Epithelial cell of prostate (primary cell): ENCODE measurements at regions not wholly inside any gene's neighbourhood (a gene's known extent, or its start where the extent isn't known, plus 50 kb on each side); places are given as distances from the start of the nearest gene placed in this dataset.
"Not testable (repeated sequence)": the region's sequence is repeated elsewhere in the genome, so short reads cannot be mapped to it uniquely, and the experiment has no call there.

Experiments
- DNase-seq: peaks from one replicate; pipeline ENCODE4 v3.0.0-alpha.2; 2011; ENCODE audit warnings: low read depth, low spot score
- H3K27ac ChIP-seq: fragments of 450-650 bp; 2 replicates; pipeline ENCODE4 v1.5.1; 2017; ENCODE audit warnings: mild to moderate bottlenecking

DNA sequence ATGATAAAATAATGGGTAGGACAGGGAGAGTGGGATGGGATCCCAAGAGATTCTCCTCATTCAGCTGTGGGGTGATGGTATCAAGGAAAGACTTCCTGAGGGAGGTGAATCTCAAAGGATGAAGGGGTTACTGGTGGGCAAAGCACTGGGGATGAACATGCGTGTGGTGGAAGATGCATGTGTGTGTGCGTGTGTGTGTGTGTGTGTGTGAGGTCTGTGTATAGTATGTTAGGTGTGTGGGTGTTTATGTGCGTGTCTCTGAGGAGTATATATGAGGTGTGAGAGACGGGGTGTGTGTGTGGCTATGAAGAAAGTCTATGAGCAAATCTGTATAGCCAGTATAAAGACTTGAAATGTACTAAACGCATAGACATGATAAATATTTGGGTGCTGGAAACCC is 220.0 kb upstream of the MYLIP start:
- H3K27ac ChIP-seq: no peak overlapping the region
- DNase-seq: no peak

DNA sequence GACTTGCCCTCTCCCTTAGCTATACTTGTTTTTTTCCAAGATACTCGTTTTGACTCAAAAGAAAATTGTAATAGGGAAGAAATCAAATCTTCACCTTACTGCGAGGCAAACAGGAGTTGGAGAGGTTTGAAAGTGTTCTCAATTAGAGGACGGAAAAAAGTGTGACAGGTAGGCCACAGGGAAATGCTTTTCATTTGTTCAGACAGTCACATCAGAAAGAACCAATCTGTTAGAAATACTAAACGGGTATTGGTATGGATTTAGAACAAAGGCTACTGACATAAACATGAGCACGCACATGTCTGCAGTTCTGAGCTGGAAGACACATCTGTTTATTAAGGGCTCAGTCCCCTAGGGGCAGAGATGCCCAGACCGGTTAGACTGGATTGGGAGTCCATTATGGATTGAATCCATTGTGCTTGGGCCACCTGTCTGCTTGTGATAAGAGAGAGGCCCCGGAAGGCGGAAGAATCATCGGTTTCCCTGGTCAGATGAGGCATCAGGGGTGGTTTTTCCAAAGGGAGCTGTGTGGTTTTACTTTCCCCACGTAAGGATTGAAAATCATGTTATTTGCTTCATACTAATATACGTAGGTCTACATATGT is 220.9 kb upstream of the MYLIP start:
- DNase-seq: peak; percentile 81
- H3K27ac ChIP-seq: peak overlapping the region; percentile 58

DNA sequence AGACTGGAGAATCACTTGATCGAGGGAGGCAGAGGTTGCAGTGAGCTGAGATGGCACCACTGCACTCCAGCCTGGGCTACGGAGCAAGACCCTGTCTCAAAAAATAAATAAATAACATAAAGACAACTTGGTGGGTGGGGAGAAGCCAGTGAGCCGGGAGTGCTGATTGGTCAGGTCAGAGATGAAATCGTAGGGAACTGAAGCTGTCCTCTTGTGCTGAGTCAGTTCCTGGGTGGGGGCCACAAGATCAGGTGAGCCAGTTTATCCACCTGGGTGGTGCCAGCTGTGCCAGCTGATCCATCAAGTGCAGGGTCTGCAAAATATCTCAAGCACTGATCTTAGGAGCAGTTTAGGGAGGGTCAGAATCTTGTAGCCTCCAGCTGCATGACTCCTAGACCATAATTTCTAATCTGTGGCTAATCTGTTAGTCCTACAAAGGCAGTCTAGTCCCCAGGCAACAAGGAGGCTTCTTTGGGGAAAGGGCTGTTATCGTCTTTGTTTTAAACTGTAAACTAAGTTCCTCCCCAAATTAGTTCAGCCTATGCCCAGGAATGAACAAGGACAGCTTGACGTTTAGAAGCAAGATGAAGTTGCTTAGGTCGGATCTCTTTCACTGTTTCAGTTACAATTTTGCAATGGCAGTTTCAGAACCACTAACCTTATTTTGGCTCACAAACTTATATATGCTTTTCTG is 221.5 kb upstream of the MYLIP start:
- DNase-seq: not testable (repeated sequence)
- H3K27ac ChIP-seq: peak overlapping the region; percentile 58

GRCh38 chr6:15906420-15907016 is 222.4 kb upstream of the MYLIP start:
- H3K27ac ChIP-seq: no peak overlapping the region
- DNase-seq: no peak

- no peak for DNase-seq
- H3K27ac ChIP-seq: no peak overlapping the region
Observed at GRCh38 chr6:15905488-15906419, 223.1 kb upstream of the MYLIP start.

DNA sequence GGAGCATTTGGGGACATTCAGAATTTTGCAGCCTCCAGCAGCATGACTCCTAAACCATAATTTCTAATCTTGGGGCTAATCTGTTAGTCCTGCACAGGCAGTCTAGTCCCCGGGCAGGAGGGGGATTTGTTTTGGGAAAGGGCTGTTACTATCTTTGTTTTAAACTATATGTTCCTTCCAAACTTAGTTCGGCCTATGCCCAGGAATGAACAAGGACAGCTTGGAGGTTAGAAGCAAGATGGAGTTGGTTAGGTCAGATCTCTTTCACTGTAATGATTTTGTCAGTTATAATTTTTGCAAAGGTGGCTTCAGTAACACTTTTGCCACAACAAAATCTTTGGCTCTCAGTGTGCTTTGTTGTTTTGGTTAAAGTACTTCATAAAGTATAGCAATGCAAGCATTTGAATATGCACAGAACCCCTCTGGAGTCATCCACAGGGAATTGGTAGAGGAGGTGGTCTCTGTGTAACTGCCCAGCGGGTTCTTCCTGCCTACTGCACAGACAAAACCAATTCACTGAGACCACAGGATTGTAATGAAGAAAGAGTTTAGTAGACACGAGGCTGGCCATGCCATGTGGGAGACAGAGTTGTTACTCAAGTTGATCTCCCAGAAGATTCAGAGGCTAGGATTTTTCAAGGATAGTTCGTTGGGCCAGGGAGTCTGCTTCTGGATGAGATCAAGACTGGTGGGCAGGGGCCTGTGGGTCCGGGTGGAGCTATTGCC is 224.1 kb upstream of the MYLIP start:
- no peak for DNase-seq
- no peak overlapping the region for H3K27ac ChIP-seq

DNA sequence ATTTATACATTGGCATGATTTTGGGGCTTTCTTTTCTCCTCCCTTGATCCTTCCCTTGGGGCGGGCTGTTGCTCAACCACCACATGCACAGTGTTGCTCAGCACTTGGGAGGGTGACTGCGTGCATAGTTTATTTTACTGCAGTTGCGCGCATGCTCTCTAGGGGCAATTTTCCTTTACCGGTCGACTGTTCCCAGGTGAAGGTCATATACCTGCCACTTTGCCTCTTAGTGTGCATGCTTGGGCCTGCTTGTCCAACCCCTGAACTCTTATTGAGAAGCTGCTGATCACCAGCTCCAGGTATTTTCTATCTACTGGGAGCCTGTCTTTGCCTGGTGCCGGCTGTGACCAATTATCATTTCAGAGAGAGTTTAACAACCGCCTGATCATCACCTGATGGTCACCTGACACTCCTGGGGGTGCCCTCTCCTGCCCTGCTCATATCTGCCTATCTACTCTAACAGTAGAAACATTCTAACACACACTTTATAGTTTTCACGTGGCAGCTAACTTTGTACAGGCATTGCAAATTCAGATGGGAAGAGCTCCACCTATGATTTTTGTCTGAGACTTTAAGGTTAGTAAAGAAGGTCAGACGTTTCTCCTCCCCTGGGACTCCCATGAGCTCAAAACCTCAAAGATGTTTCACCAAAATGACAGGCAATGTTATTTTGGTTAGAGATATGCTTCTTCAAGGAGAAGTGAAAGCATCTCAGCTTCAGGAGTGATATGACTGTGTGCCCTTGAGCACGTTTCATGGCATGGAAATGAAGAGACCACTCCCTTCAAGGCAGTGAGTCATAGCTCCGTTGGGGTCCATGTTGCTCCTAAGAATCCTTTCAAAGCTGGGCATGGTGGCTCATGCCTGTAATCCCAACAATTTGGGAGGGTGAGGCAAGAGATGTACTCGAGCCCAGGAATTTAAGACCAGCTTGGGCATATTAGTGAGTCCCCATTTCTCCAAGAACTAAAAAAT is 227.5 kb upstream of the MYLIP start:
- H3K27ac ChIP-seq: peak overlapping the region; percentile 40
- DNase-seq: no peak

- H3K27ac ChIP-seq: no peak overlapping the region
- DNase-seq: no peak
Observed at GRCh38 chr6:15898693-15899092, 230.2 kb upstream of the MYLIP start.

DNA sequence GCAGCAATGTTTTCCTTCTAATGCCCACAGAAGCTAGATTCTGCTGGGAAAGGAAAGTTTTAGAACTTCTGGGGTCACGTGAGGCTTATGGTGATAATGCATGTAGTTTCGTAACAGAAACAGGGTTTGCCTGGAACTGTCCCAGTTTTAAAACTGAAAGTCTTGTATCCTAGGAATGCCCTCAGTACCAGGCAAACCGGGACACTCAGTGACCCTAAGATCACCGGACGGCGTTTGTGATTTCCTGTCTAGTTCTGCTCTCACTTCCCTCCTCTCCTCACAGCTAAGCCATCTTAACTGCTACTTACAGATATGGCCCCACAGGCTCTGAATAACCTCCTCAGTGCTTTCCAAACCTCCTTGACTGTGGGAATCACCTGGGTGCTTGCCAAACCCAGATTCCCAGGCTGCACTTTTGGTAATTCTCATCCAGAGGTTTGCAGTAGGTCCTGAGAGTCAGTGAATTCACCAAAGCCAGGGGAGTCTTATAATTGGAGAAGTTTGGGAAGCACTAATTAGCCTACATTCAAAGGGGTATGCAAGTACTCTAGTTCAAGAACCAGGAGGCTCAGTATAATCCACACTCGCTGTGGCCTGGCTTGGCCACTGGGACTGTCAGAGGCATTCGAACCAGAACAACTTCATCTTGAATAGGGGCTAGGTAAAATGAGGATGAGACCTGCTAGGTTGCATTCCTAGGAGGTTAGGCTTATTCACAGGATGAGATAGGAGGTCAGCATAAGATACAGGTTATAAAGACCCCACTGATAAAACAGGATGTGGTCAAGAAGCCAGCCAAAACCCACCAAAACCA is 231.6 kb upstream of the MYLIP start:
- no peak for DNase-seq

GRCh38 chr6:15894973-15895725 is 232.3 kb upstream of the DTNBP1 start:
- no peak overlapping the region for H3K27ac ChIP-seq
- DNase-seq: no peak

More for the DNA sequence above, 231.6 kb upstream of the MYLIP start:
- H3K27ac ChIP-seq: no peak overlapping the region

GRCh38 chr6:15893556-15894253 is 230.9 kb upstream of the DTNBP1 start:
- no peak for DNase-seq

GRCh38 chr6:15892369-15892768 is 229.5 kb upstream of the DTNBP1 start:
- no peak overlapping the region for H3K27ac ChIP-seq
- no peak for DNase-seq

More at GRCh38 chr6:15893556-15894253, 230.9 kb upstream of the DTNBP1 start:
- H3K27ac ChIP-seq: no peak overlapping the region

DNA sequence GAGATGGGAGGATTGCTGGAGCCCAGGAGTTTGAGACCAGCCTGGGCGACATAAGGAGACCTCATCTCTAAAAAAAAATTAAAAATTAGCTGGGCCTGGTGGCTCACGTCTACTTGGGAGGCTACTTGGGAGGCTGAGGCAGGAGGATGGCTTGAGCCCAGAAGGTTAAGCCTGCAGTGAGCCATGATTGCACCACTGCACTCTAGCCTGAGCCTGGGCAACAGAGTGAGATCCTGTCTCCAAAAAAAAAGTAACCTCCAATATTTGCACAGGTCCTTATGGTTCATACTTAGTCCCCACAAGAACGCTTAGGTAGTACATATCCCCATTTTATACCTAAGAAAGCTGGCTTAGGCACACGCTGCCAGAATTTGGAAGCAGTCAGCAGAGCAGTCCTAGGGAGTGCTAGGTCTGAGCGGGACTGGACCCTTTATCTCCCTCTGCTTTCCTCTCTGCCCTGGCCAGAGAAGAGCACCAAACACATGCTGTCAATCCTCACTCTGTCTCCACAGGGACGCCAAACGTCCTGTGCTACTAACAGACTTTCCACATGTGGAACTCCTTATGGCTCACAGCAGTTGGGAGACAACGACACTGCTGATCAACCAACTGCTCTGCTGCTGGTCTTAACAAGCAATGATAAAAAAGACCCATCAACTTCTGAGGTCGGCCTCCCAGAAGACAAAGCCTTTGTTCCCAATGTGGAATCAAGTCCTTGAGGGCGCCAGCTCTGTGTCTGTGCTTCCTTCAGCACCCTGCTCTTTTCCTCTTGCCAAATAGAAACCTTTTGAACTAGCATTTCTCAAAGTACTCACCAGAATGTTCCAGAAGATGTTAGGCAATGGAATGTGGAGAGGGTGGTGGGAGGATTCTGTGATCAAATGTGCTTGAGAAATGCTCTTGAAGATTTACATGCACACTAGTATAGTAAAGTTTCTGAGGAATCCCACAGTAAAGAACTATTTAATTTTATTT is 226.3 kb upstream of the DTNBP1 start:
- H3K27ac ChIP-seq: no peak overlapping the region
- DNase-seq: no peak

DNA sequence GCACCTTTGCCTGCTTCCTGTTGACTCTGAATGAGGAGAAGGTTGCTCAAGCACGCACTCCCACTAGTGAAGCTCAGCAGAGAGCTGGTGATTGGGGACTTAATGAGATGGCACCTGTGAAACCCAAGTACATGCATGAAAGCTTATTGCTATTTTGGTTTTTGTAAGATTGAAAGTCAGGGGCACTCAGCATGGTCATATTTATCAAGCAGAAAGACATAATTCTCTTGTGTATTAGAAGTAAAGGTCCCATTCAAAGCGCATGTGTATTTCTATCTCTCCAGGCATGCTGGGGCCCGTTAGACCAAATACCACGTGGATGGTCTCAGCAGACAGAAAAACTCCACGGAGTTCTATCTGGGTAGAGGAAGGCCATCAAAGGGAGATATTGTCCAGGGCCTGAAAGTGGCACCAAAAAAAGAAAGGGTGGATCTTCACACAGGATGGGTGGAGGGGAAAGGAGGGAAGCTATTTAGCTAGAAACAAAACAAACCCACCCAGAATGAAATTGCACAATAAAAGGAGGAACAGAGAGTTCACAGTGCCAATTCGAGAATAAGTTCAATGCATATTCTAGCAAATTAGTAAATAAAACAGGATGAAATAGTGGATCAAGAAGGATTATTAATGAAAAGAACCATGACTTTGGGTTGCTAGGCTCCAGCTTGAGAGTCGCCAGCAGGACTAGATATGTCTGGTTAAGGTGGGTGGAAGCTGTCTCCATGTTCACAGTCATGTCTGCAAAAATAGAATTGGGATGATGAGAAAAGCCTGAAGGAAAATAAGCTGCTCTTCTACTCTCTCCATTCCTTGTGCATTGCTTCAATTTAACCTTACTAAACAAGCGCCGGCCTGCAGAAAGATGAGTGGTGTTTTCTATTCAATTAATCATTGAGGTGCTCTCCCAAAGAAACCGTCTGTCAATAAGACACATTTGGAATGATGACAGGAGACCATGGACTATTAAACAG is 224.9 kb upstream of the DTNBP1 start:
- no peak for DNase-seq
- no peak overlapping the region for H3K27ac ChIP-seq
